BE2C (cell line): ENCODE measurements at regions not wholly inside any gene's neighbourhood (a gene's known extent, or its start where the extent isn't known, plus 50 kb on each side); places are given as distances from the start of the nearest gene placed in this dataset.

ENCODE experiments used
- DNase-seq: peaks from one replicate; pipeline ENCODE4 v3.0.0-alpha.2; 2020
- H3K27me3 ChIP-seq: fragments of 250-450 bp; sonication (Bioruptor Pico); 2 replicates; pipeline ENCODE4 v1.5.1; 2020; ENCODE audit warnings: mild to moderate bottlenecking
- H3K36me3 ChIP-seq: fragments of 250-450 bp; sonication (Bioruptor Pico); 2 replicates; pipeline ENCODE4 v1.5.1; 2020; ENCODE audit warnings: mild to moderate bottlenecking
- H3K4me1 ChIP-seq: fragments of 250-450 bp; sonication (Bioruptor Pico); 2 replicates; pipeline ENCODE4 v1.5.1; 2020
- H3K4me3 ChIP-seq: 2 replicates; pipeline ENCODE4 v1.5.1; 2011; ENCODE audit warnings: low read depth, low read length
- H3K9me3 ChIP-seq: fragments of 250-450 bp; sonication (Bioruptor Pico); 2 replicates; pipeline ENCODE4 v1.5.1; 2020
- TF ChIP-seq, protein P1 (sequence below): IDR thresholded peaks from 2 replicates; pipeline ENCODE4 v1.5.1; 2012; ENCODE audit warnings: mild to moderate bottlenecking, low read depth, low read length

- DNase-seq = no peak
- Histone ChIP-seq H3K9me3 (no peaks in the 10 kb centered on the region), H3K27me3 (no peaks in the 10 kb centered on the region)
These were observed 67.1 kb upstream of the CTDP1 start for GRCh38 chr18:79612291-79613108.

GRCh38 chr18:79613186-79613931 lies 66.2 kb upstream of the CTDP1 start:
- DNase-seq = no peak
- TF ChIP-seq, protein P1, sequence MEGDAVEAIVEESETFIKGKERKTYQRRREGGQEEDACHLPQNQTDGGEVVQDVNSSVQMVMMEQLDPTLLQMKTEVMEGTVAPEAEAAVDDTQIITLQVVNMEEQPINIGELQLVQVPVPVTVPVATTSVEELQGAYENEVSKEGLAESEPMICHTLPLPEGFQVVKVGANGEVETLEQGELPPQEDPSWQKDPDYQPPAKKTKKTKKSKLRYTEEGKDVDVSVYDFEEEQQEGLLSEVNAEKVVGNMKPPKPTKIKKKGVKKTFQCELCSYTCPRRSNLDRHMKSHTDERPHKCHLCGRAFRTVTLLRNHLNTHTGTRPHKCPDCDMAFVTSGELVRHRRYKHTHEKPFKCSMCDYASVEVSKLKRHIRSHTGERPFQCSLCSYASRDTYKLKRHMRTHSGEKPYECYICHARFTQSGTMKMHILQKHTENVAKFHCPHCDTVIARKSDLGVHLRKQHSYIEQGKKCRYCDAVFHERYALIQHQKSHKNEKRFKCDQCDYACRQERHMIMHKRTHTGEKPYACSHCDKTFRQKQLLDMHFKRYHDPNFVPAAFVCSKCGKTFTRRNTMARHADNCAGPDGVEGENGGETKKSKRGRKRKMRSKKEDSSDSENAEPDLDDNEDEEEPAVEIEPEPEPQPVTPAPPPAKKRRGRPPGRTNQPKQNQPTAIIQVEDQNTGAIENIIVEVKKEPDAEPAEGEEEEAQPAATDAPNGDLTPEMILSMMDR = no peak
- Histone ChIP-seq H3K36me3 (no peaks in the 10 kb centered on the region), H3K27me3 (no peaks in the 10 kb centered on the region), H3K4me1 (no peaks in the 10 kb centered on the region), H3K9me3 (no peaks in the 10 kb centered on the region), H3K4me3 (no peak overlapping the region)

More at GRCh38 chr18:79612291-79613108, 67.1 kb upstream of the CTDP1 start:
- Histone ChIP-seq H3K4me1 (no peaks in the 10 kb centered on the region), H3K36me3 (no peaks in the 10 kb centered on the region), H3K4me3 (no peak overlapping the region)
- TF ChIP-seq, protein P1 = no peak

- TF ChIP-seq, protein P1 = no peak
- DNase-seq = no peak
- Histone ChIP-seq H3K4me1 (no peaks in the 10 kb centered on the region), H3K9me3 (no peaks in the 10 kb centered on the region), H3K4me3 (no peak overlapping the region), H3K27me3 (no peaks in the 10 kb centered on the region), H3K36me3 (no peaks in the 10 kb centered on the region)
These were observed 65.2 kb upstream of the CTDP1 start for GRCh38 chr18:79614211-79614955.

DNA sequence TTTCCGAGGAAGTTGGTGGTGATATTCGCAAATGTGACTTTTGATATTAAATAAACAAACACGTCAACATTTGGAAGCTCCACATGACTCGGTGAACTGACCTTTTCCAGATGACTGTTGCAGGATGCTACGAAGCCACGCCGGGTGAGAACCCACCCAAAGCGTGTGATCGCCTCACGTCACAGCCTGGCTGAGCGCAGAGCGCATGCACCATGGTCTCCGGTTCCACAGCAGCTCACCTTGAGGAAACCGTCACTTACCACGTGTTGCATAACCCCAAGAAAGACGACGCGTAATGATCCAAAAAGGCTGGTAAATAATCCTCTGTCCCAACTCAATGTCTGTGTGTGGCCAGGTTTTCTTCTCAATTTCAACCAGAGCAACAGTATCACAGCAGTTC lies 64.5 kb upstream of the CTDP1 start:
- Histone ChIP-seq H3K27me3 (no peaks in the 10 kb centered on the region), H3K9me3 (no peaks in the 10 kb centered on the region), H3K4me3 (no peak overlapping the region), H3K4me1 (no peaks in the 10 kb centered on the region), H3K36me3 (no peaks in the 10 kb centered on the region)
- DNase-seq = no peak
- TF ChIP-seq, protein P1 = no peak

GRCh38 chr18:79615586-79615985 lies 64.0 kb upstream of the CTDP1 start:
- Histone ChIP-seq H3K27me3 (no peaks in the 10 kb centered on the region), H3K36me3 (no peaks in the 10 kb centered on the region), H3K4me3 (no peak overlapping the region), H3K4me1 (no peaks in the 10 kb centered on the region), H3K9me3 (no peaks in the 10 kb centered on the region)
- no peak for DNase-seq
- TF ChIP-seq, protein P1 = no peak
